ENCODE measurements at regions not wholly inside any gene's neighbourhood (a gene's known extent, or its start where the extent isn't known, plus 50 kb on each side); places are given as distances from the start of the nearest gene placed in this dataset.

DNA sequence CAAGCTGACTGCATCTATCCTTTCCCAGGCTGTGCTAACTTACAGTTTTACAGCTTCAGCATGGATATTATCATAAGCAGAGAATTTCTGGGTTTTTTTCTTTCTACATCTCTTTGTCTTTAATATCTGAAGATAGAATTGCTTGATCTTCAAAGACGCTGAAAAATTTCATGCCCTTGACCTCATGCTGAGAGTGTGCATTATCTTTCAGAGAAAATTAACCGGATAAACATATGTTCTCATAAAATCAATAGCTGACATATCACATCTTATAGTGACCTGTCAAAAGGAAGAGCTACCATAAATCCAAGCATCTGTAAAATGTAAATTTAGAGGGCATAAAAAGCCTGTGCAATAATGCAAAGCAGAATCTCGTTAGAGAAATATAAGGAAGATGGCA, 1704.1 kb upstream of the FLRT2 start:
- TF ChIP-seq, protein P1, sequence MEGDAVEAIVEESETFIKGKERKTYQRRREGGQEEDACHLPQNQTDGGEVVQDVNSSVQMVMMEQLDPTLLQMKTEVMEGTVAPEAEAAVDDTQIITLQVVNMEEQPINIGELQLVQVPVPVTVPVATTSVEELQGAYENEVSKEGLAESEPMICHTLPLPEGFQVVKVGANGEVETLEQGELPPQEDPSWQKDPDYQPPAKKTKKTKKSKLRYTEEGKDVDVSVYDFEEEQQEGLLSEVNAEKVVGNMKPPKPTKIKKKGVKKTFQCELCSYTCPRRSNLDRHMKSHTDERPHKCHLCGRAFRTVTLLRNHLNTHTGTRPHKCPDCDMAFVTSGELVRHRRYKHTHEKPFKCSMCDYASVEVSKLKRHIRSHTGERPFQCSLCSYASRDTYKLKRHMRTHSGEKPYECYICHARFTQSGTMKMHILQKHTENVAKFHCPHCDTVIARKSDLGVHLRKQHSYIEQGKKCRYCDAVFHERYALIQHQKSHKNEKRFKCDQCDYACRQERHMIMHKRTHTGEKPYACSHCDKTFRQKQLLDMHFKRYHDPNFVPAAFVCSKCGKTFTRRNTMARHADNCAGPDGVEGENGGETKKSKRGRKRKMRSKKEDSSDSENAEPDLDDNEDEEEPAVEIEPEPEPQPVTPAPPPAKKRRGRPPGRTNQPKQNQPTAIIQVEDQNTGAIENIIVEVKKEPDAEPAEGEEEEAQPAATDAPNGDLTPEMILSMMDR (IDR thresholded peaks at IDR 0.05), result no peak
- TF ChIP-seq, protein P2, sequence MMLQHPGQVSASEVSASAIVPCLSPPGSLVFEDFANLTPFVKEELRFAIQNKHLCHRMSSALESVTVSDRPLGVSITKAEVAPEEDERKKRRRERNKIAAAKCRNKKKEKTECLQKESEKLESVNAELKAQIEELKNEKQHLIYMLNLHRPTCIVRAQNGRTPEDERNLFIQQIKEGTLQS (CRISPR knock-in tag; conservative IDR thresholded peaks at IDR 0.05), result no peak
- no peak for TF ChIP-seq ZNF232 (CRISPR knock-in tag; IDR thresholded peaks at IDR 0.05)
- TF ChIP-seq, protein P3, sequence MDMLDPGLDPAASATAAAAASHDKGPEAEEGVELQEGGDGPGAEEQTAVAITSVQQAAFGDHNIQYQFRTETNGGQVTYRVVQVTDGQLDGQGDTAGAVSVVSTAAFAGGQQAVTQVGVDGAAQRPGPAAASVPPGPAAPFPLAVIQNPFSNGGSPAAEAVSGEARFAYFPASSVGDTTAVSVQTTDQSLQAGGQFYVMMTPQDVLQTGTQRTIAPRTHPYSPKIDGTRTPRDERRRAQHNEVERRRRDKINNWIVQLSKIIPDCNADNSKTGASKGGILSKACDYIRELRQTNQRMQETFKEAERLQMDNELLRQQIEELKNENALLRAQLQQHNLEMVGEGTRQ (CRISPR knock-in tag; IDR thresholded peaks at IDR 0.05), result no peak
- TF ChIP-seq SP1 (CRISPR knock-in tag; conservative IDR thresholded peaks at IDR 0.05), result no peak
- TF ChIP-seq TP53 (CRISPR knock-in tag; IDR thresholded peaks at IDR 0.05), result no peak
- no peak for TF ChIP-seq GABPB1 (CRISPR knock-in tag; IDR thresholded peaks at IDR 0.05)
- no peak for TF ChIP-seq NR2C2 (CRISPR knock-in tag; IDR thresholded peaks at IDR 0.05)
- TF ChIP-seq ELF4 (CRISPR knock-in tag; IDR thresholded peaks at IDR 0.05; ENCODE audit: low read depth), result no peak
- TF ChIP-seq, protein P4, sequence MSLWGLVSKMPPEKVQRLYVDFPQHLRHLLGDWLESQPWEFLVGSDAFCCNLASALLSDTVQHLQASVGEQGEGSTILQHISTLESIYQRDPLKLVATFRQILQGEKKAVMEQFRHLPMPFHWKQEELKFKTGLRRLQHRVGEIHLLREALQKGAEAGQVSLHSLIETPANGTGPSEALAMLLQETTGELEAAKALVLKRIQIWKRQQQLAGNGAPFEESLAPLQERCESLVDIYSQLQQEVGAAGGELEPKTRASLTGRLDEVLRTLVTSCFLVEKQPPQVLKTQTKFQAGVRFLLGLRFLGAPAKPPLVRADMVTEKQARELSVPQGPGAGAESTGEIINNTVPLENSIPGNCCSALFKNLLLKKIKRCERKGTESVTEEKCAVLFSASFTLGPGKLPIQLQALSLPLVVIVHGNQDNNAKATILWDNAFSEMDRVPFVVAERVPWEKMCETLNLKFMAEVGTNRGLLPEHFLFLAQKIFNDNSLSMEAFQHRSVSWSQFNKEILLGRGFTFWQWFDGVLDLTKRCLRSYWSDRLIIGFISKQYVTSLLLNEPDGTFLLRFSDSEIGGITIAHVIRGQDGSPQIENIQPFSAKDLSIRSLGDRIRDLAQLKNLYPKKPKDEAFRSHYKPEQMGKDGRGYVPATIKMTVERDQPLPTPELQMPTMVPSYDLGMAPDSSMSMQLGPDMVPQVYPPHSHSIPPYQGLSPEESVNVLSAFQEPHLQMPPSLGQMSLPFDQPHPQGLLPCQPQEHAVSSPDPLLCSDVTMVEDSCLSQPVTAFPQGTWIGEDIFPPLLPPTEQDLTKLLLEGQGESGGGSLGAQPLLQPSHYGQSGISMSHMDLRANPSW (CRISPR knock-in tag; conservative IDR thresholded peaks at IDR 0.05; ENCODE audit: low read depth), result no peak

All from WTC11 (cell line).